HG02870 (cell line): ENCODE measurements at regions not wholly inside any gene's neighbourhood (a gene's known extent, or its start where the extent isn't known, plus 50 kb on each side); places are given as distances from the start of the nearest gene placed in this dataset.

Experiments
- ATAC-seq: cut with Tn5 transposase; IDR thresholded peaks from one replicate; pipeline ENCODE4 v1.9.1; 2021; ENCODE audit warnings: mild to moderate bottlenecking, moderate library complexity; ENCODE audit not compliant: unreplicated experiment

DNA sequence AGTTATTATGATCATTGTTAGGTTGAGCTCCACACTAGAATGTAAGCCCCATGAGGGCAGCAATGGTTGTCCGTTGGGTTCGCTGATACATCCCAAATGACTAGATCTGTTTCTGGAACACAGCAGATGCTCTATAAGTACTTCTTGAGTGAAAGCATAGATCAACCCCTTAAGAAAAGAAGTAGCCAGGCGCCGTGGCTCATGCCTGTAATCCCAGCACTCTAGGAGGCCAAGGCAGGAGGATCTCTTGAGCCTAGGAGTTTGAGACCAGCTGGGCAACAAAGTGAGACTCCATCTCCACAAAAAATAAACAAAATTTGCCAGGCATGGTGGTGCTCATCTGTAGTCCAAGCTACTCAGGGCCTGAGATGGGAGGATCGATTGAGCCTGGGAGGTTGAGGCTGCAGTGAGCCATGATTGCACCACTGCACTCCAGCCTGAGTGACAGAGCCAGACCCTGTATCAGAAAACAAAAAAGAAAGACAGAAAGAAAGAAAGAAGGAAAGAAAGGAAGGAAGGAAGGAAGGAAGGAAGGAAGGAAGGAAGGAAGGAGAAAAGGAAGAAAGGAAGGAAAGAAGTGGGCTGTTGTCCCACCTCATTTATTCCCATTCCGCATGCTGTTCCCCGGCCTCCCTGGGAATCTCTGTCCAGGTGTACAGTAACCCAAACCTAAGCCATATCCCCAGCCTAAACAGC, 54.4 kb upstream of the RPL38 start:
- no peak for ATAC-seq

DNA sequence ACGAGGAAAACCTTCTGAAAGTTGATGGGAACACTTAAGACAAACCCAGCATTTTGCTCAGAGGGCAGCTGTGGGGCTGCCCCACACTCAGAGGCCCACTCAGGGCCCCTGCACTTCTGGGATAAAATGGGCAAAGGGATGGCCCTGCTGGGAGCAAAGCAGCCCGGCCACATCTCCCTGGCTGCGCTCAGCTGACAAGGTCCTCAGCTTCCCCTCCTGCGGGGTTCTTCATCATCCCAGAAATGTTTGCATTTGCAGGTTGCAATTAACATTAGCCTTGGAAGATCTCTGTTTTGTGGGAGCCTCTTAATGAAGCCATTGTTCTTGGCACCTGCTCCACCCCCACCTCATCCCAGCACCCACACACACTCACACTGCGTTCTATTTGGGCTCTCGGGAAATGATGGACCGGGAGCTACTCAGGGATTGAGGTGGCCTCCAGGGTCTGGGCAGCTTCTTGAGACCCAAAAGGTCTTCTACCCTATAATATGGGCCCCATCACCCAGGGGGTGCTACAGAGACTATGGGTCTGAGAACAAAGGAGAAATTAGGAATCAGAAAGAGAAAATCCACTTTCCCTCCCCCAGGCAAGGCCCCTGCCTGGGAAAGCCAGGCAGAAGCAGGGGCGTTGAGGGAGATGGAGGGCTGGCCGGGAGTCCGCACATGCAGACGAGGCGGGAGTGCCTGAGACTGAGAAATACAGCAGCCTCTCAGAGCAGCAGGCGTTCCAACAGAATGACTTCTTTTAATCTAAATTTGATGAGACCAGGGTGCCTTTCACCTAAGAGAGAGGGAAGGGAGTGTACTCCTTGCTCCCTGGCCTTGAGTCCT, 53.7 kb upstream of the RPL38 start:
- ATAC-seq, result no peak

DNA sequence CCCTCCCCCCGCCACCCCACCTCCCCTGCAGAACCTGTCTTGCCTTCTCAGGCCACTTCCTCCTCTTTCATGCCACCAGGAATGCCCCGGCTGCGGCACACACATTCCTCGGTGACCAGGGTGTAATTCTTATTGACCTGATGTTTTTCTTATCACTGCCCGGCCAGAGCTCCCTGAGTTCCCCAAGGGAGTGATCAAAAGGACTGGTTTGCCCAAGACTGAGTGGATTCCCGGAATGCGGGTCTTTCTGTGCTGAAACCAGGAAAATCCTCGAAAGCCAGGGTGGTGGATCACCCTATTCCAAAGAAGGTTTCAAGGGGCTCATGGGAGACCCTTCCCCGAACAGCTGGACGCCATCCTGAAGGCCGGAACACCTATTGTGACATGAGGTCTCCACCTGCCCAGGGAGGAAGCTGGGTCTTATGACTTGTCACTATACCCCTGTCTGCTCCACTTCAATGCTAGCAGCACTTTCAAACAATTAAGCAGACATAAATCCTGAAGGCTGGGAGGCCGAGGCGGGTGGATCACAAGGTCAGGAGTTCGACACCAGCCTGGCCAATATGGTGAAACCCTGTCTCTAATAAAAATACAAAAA, 53.0 kb upstream of the RPL38 start:
- no peak for ATAC-seq

DNA sequence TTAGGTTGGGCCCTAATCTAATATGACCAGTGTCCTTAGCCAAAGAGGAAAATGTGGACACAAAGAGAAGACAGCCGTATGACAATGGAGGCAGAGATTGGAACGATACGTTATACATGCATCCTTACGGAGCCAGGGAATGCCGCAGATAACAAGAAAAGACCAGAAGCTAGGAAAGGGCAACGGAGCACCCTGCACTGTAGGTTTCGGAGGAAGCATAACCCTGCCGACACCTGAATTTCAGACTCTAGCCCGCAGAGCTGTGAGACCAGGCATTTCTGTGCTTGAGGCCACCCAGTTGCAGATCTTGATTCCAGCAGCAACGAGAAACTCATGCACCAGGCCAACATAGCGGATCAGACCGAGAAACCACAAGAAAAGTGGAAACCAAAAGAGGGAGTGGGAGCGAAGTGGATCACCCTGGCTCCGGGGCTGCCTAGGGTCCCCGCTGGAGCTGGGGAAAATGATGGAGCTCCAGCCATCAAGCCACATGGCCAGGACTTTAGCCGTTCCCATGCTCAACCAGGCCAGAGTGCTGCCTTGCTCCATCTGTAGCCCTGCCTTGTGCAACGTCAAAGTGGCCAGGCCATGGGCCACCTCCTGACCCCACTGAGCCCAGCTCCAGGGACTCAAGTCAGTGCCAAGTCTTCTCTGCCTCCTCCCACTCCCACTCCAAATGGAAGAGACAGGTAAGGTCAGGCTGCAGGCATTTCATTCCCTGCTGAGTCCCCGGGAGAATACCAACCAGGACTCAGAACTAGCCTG, 51.7 kb upstream of the RPL38 start:
- no peak for ATAC-seq

DNA sequence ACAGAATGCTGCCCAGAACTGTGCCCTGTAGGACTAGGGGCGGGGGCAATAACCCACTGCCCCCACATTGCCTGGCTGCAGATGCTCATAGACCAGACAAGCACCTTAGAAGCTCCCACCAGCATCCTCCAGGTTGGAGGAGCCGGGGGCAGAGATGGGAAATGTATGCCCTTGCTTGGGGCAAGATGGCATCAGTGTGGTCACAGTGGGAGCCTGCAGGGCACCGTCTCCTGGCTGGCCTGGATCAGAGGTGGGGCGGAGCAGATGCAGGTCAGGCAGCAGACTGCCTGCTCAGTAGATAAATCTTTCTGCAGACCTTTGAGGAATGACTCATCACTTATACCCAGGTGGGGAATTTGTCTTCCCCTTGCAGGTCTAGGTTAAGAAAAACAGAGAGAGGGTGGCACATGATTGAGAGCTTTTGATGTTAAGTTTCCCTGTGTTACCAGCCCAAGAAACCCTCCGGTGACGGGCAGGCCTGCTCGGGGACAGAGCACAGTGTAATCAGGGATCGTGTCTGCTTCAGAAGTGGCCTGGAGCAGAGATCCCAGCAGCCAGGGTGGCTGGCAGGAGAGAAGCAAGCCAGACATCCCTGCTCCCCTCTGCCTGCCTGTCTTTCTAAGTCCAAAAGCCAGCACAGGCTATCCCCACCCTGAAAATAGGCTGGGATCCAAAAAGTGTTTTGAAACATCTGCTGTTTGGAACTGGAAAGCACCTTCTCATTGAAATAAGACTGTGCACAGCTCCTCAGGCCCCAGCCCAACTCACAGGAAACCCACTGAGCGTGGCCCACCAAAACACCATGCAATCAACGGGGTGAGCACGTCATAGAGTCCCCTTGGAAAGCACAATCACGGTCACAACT, 50.7 kb upstream of the RPL38 start:
- no peak for ATAC-seq

GRCh38 chr17:74153456-74153810, 50.0 kb upstream of the RPL38 start:
- no peak for ATAC-seq
